Amniotic epithelial cell (primary cell): ENCODE measurements at regions not wholly inside any gene's neighbourhood (a gene's known extent, or its start where the extent isn't known, plus 50 kb on each side); places are given as distances from the start of the nearest gene placed in this dataset.

ENCODE experiments used
- DNase-seq: peaks from one replicate; pipeline ENCODE4 v3.0.0-alpha.2; 2010; ENCODE audit warnings: low read depth

DNA sequence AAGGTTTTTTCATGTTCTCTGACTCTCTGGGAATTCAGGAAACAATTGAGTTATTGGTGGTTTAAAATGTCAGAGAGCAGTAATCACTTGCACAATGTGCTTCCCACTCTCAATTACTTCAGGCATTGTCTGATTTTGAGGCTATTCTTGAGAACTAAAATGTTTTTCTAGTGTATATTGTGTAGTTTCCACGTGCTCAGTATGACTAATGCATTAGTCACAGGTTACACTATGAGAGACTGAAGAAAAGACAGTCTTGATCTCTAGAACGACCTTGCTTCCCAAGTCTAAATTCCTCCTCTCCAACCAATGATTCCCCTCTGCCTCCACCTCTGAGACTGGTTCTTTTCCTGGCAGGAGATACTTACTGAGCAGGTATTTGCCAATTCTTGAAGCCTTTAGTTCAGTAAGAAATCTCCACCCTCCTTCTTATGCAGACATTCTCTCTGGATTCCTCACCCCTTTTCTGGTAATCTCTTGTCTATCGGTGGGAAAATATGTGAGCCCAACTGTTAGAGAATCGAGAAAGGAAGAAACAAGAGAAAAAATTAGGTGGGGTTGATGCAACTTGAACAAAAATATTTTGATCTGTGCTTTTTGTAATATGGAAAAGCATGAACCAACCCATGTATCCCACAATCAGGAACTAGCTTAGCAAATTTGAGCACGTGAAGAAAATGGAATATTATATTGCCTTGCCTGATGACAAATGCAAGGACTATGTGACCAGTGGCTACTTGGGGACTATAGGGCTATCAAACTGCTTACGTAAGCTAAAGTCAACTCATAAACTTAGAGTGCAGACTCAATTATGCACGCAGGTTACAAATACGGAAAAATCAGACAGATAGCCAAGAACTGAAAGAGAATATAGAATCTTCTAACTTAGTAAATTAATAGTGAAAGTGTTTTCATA, 61.1 kb upstream of the SLC22A16 start:
- DNase-seq: peak; percentile 97

DNA sequence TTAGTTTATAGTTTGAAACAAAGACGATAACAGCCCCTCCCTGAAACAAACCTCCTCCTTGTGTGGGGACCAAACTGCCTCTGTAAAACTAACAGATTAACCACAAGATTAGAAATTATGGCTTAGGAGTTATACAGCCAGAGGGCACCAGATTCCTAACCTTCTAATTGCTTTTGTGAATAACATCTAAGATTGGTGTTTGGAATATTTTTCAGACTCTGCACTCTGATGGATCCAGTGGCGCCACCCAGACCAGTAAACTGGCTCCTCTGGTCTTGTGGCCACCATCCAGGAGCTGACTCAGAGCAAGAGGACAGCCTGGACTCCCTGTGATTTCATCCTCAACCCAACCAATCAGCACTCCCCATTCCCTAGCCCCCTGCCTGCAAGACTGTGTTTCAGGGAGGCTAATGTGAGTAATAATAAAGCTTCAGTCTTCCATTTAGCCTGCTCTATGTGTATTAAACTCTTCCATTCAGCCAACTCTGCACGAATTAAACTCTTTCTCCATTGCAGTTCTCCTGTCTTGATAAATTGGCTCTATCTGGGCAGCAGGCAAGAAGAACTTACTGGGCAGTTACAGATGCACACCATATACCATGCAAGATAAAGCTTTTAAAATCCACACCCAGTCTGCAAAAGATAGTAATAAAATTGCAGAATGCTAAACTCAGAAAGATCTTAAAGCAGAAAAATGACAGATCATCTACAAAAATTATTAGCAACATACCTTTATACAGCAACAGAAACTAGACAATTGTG, 58.5 kb upstream of the SLC22A16 start:
- peak; percentile 78 for DNase-seq

DNA sequence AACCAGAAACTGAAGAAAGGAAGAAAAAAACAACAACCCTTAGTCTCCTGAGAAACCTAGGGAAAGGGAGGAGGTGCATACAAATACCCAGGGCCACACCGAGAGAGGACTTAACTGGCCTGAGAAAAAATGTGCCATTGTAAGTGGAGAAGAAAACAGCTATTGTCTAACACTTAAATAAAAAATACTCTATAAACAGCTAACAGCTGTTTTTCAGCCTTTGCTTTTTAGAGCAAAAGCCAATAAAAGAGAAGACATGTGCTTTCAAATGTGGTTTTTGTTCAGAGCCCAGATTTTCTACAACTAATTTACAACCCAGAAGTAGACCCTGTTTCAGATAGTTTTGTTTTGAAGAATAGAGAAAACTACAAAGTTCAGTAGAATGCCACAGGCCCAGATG, 56.0 kb upstream of the SLC22A16 start:
- no peak for DNase-seq

DNA sequence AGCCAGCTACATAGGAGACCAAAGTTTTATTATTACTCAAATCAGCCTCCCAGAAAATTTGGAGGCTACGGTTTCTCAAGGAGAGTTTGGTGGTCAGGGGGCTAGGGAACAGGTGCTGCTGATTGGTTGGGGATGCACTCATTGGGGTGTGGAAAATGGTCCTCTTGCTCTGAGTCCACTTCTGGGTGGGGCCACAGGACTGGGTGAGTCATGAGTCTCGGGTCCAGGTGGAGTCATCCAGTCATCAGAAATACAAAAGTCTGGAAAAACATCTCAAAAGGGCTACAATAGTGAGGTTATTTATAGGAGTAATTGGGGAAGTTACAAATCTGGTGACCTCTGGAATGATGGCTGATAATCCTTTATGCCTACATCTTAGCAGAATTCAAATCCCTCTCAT, 54.3 kb upstream of the SLC22A16 start:
- no peak for DNase-seq

DNA sequence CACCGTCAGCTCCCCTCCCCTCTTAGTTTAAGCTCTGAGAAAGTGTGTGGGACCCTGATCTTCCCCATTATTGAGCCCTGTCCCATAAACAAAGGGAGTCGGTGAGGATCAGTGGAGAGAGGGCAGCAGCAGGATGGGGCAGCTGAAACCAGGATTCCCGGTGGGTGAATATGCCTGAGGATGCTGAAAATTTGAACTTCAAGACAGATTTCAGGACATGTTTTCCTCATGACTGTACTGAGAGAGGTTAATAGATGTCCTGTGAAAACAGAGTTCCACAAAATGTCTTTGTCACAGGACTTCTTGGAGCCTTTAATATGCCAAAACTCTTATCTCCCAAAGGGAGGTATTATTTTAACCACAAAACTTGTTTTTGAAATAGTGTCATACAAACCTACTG, 53.5 kb upstream of the SLC22A16 start:
- peak; percentile 39 for DNase-seq

DNA sequence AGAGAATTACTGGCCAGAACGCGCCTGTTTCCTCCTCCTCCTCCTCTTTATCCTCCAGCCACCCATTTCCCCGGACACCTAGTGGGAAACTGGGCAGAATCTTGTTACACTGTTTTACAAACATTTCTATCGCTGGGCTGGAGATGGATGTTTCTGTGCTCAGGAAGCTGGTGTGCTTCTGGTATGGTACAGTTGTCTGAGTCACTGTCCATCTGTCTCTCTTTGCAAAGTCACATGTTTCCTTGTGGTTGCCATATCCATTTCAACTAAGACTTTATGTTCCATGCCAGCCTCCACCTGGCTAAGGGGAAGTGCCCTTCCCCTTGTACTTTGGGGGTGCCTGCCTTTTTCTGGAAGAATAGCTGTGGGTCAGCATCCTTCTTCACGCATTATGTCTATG, 52.9 kb upstream of the SLC22A16 start:
- DNase-seq: peak; percentile 88

DNA sequence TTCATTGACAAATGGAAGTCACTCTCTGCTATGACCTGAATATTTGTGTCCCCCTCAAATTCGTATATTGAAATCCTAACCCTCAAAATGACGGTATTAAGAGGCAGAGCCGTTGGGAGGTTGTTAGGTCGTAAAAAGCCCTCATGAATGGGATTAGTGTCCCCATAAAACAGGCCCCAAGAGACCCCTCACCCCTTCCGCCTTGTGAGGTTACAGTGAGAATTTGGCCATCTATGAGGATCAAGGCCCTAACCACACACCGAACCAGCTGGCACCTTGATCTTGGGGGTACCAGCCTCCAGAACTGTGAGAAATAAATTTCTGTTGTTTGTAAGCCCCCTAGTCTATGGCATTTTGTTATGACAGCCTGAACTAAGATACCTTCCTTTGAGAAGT, 52.5 kb upstream of the SLC22A16 start:
- no peak for DNase-seq

DNA sequence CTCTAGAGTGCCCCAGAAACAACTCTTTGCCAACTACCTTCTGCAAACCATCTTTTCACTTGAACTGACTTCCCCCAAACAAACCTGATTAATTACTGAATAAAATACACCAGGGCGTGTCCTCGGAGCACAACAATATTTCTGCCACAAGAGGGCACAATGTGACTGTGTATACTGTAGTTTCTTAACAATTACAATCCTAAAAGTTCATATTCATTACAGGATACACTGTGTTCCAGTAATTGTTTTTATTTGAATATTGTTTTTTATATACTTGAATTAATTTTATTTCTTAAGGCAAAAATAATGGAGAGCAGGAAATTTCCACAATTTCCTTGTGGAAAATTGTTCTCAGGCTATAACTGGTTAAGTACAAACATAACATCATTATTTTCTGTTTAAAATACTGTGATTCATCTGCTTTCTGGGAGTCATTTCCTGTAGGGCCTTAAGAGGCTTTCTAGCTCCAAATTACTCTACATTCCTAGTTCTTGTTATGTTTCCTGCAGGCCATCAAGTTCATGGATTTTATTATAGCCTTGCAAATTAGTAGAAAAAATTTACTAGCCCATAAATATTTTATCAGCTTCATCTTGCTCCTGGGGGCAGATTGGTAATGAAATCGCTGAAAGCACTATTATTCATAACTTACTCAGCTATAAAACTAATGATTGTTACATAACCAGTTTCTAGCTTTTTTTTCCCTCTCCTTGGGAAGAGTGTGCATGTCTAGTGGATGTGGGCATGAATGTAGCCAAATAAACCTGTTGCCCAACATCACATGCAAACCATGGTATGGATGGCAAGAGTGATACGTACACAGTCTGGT, 51.9 kb upstream of the SLC22A16 start:
- peak; percentile 88 for DNase-seq

DNA sequence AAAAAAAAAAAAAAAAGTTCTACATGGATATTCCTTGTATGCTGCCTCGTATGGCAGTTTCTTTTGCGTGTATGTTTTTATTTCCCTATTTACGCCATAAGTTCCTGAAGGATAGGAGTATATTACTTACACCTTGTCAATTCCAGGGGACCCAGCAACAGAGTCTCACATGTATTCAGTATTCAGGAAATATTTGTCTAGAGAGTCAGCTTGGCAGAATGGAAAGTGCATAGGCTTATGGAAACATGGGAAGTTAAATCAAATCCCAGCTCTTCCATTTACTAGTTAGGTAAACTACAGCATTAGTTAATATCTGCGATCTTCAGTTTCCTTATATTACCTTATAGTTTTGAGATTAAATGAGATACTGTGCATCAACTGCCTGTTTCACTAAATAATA, 51.1 kb upstream of the SLC22A16 start:
- no peak for DNase-seq

DNA sequence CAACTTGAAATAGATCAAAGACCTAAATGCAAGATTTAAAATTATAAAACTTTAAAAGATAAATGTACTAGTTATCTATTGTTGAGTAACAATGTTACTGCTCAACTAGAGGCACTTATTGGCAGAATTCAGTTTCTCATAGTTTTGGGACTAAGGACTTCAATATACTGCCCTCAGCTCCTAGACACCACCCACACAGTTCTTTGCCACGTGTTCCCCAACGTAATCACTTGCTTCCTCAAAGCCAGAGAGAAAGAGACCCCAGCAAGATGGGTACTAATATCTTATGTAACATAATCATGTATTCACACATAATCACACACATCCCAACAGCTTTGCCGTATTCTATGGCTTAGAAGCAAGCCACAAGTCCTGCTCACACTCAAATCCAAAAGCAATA, 50.3 kb upstream of the SLC22A16 start:
- DNase-seq: no peak
